ENCODE measurements at regions not wholly inside any gene's neighbourhood (a gene's known extent, or its start where the extent isn't known, plus 50 kb on each side); places are given as distances from the start of the nearest gene placed in this dataset.

- no peak for DNase-seq
Measured at GRCh38 chr2:181114021-181114420, 133.6 kb downstream of the UBE2E3 start.

- no peak for DNase-seq
Measured at GRCh38 chr2:181116261-181116660, 135.9 kb downstream of the UBE2E3 start.

GRCh38 chr2:181117206-181117925, 137.0 kb downstream of the UBE2E3 start:
- DNase-seq = no peak

DNA sequence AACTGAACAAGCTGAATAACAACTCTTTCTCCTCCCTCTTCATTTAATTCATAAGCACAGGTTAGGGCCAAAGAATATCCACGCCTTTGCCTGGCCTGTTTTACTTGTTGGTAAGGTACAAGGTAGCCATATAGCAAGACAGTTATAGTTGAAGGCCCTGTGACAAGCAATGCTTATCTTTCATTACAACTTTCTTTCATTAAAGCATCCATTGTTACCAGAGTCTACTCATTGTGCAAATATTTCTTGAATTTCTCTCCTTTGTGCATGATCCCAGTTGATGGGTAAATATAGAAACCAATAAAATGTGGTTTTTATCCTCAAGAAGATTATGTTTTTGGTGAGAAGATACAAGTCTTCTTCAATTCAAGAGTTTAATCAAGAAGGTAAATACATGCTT, 140.2 kb downstream of the UBE2E3 start:
- DNase-seq = no peak

- no peak for DNase-seq
Measured at GRCh38 chr2:181121996-181122395, 141.6 kb downstream of the UBE2E3 start.

GRCh38 chr2:181122601-181123000, 142.2 kb downstream of the UBE2E3 start:
- no peak for DNase-seq

DNA sequence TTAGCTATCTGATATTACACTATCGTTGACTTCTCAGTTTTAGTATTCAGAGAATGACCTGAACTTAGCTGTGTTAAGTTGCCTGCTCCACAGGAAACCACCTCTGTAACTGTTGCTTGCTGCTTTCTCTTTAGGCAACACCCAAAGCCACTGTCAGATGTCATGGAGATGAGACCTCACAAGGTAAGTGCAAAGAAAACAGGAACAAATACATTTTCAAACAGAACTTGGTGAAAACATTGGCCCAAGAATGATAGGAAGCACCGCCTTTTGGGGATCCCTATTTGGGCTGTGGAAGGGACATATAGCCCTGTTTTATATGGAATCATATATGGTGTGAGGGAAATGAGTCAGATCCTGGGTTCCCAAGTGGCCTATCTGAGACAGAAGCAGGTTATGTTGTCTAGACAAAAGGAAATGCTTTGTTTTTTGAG, 143.4 kb downstream of the UBE2E3 start:
- no peak for DNase-seq

- DNase-seq = no peak
Measured at GRCh38 chr2:181124497-181124896, 144.1 kb downstream of the UBE2E3 start.

DNA sequence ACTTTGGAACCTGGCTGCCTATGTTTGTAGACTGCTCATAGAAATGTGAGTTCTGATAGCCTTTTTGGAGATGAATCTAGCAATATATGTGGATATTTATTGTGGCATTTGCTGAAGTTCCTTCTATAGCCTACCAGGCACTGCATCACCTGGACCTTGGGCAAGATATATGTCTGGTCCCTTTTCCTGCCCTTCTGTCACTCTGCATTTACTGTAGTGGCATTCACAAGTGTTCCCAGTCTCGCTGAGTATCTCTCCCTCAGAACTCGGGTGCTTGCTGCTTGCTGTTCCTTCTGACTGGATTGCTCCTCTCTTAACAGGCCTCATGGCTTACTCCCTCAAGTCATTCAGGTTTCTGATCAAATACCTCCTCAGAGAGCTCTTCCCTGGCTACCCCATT, 145.0 kb downstream of the UBE2E3 start:
- no peak for DNase-seq

DNA sequence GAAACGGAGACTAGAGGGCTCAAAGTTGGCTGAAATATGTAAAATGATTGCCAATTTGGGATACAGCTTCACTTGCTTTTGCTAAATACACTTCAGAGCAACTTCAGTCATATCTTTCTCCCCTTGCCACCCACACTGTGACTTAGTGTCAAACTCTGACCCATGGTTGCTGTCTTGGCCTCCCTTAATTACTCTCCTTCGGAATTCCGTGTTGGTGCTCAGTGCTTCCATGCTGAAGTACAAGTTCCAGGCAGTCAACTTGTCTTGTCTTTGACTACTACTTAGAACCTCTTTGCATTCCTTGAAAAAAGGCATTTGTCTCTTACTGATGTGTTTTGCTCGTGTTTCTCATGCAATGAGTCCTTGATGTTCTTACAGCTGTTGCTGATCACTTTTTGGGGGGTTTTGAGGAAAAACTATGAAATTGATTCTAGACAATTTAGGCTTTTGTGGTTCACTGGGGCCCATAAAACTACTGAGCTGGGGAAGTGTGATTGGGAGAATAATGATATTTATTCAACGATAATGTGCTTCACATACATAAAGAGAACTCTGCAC, 146.0 kb downstream of the UBE2E3 start:
- no peak for DNase-seq

DNA sequence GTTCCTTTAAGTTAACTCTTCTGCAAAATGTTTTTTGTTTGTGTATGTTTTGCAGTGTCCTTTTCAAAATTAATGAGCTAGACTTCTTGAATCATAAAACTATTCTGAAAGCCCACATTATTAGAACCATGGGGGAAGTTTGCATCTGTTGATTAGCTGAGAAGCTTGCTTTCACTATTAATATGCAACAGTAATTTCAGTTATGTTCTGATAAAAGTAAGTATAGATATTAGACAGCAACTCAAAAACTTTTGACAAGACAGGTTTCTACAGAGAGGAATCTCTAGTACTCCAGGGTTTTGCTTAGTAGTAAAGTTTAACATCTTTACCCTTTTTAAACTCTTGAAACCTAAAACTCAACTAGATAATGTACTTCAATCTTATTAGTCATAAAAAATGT, 147.8 kb downstream of the UBE2E3 start:
- DNase-seq = no peak

- DNase-seq = no peak
Measured at GRCh38 chr2:181129364-181130056, 149.1 kb downstream of the UBE2E3 start.

DNA sequence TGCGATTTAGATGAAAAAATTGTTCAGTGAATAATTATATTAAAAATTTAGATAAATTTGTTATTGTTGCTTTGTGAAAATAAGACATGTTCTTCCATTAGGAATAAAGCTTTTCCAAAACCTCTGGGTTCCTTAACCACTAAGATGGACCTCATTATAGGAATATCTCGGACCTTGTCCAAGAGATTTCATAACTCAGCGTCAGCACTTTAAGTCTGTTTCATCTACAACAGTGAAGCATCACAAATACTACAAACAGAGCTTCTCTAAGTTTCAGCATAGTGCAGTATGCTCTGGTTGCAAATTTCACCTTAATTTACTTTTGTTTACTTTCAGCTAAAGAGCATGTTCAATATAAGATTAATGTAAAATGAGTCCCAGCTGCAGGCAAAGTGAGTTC, 150.3 kb downstream of the UBE2E3 start:
- DNase-seq = no peak

DNA sequence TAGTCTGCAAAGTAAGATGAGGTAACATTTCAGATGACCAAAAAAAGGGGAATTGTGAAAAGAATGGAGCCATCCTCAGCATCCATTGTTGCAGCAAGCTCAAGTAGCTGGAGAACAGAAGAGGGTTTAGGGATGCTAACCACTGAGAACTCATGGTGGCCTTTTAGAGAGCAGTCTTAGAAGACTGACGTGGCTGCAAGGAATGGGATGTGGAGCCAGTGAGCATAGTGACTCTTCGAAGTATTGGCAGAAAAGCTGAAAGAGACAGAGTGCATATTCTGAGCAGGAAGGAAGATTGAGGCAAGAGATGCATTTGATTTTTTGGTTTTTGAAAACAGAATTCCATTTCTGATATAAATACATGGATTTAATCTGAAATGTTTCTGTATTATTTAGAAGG, 151.2 kb downstream of the UBE2E3 start:
- no peak for DNase-seq

- DNase-seq = no peak
Measured at GRCh38 chr2:181138816-181139215, 158.4 kb downstream of the UBE2E3 start.

DNA sequence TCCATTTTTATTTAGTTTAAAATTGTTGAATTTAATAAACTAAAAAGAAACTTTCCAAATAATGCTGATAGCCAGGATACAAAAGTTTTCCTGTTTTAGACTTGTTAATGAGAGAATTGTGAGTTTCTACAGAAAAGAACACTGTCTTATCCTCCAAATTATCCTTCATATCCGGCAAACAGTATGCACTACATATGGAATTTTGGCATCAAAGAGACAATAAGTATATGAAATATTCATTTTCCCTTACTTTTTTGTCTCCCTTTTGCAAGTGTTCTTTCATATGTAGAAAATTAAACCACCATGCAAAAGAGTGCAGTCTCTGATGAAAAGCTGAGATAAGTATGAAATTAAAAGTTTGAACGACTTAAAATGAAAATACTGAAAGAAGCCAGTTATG, 159.4 kb downstream of the UBE2E3 start:
- DNase-seq = no peak

DNA sequence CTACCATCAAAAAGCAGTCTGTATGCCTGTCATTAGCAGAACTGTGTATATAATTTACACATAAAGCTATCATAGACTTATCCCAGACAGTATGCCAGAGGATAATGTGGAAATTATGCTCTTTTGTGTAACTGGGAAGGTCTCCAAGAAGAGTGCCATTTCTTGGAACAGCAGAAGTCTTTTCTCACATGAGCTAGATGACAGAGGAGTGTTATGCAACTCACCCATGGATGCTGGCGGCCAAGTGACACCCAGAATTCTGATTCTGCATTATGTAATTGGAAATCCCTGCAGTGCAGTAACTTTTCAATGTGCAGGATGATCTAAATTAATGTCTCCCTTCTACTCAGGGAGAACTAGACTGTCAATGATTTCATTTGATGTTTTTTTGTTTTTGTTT, 160.0 kb downstream of the UBE2E3 start:
- DNase-seq = no peak

DNA sequence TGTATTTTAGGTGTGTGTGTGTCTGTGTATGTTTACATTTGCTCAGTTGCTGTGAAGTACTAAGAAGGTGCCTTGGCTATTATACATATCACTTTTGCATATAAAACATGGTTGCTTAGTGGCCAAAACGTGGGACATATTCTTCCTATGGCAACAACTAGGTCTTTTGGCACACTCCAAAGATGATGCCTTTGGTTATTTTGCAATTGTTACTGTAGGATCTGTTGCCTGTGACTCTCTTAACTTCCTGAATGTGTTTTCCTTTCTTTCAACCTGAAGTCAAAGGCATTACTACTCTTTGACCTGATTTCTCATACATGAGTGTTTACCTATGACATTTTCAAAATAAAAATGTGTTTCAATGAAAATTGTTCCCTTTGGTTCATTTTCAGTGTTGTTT, 160.5 kb downstream of the UBE2E3 start:
- no peak for DNase-seq

GRCh38 chr2:181141676-181142075, 161.3 kb downstream of the UBE2E3 start:
- DNase-seq = no peak

- DNase-seq = no peak
Measured at GRCh38 chr2:181142514-181142913, 162.1 kb downstream of the UBE2E3 start.

DNA sequence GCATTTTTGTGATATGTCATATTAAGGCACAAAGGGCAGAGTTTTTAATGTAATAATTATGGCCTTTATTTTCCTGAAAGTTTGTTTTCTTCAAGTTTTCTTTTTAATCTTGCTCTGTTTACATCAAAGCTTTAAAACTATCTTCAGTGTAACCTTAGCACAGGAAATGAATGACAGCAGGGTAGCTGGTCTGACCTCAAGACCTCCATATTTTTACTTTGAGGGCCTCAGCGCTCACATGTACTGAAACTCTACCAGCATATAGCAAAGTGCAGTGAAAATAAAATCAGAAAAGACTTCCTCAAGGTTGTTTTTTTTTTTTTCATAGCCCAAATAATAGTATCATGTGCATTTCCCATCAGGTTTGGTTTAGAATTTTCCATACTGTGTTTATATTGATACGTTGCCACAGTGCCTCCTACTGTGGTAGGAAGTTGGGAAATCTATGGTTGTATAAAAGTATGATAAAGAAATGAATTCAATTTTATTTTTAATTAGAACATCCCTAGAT, 163.4 kb downstream of the UBE2E3 start:
- DNase-seq = no peak

DNA sequence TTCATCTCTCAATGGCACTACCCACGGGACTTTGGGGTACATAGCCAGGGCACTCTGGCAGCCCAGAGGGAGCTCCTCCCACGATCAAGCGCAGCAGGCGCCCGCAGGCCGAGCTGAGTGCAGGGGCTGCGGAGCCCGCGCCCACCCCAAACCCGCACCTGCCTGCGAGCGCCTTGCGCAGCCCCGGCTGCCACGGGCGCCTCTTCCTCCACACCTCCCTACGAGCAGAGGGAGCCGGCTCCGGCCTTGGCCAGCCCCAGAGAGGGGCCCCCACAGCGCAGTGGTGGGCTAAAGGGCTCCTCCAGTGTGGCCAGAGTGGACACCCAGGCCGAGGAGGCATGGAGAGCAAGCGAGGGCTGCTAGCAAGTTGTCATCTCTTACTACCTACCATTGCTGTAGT, 165.2 kb downstream of the UBE2E3 start:
- no peak for DNase-seq

GRCh38 chr2:181146171-181146570, 165.8 kb downstream of the UBE2E3 start:
- no peak for DNase-seq

- no peak for DNase-seq
Measured at GRCh38 chr2:181149056-181149455, 168.7 kb downstream of the UBE2E3 start.
